ENCODE measurements at regions not wholly inside any gene's neighbourhood (a gene's known extent, or its start where the extent isn't known, plus 50 kb on each side); places are given as distances from the start of the nearest gene placed in this dataset.

DNA sequence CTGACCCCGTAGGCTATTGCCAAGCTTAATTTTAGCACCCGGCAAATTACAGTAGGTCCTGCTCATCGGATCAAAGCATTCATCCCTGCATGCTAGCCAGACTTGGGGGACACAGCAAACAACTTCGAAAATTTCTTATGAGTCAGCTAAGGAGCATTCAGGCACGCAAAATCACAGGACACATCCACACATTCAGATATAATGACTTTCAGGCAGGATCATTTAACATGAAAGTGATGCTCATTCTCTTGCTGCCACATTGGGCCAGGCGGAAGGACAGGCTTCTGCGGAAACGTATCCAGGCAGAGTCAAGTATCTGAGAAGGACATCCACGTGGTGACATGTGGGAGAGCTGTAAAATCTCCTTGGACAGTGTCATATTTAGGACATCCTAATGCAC lies 474.0 kb upstream of the NRP1 start:
- no peak overlapping the region for H2BK120ac ChIP-seq (replicated peaks; ENCODE audit: low read depth, low read length)
- H4K20me1 ChIP-seq (replicated peaks in 1 of 2; ENCODE audit: control insufficient read depth in 1 of 2, insufficient read depth in 2 of 2, low read length in 2 of 2) = no peaks in the 10 kb centered on the region
- H2AK5ac ChIP-seq (ENCODE audit: low read depth, low read length) = no peak overlapping the region
- H2BK15ac ChIP-seq (ENCODE audit: low read length) = no peak overlapping the region
- H3K4ac ChIP-seq (replicated peaks; ENCODE audit: insufficient read length, low read depth, low read length) = no peak overlapping the region
- no peaks in the 10 kb centered on the region for H3K79me1 ChIP-seq (ENCODE audit: low read depth, low read length)
- no peaks in the 10 kb centered on the region for H3K27me3 ChIP-seq (replicated peaks in 1 of 4; ENCODE audit: control insufficient read depth in 3 of 4, extremely low read depth in 1 of 4, insufficient read depth in 3 of 4, low read length in 3 of 4)
- WGBS, 2 experiments (ENCODE audit: extremely low coverage in 1 of 2, insufficient coverage in 1 of 2, insufficient read length in 1 of 2, insufficient replicate concordance in 2 of 2, low coverage in 1 of 2, low lambda C conversion rate in 2 of 2, missing lambda C conversion rate in 1 of 2) = 90% methylated on average over 9 of the region's 9 CpGs; no CpG with 5 or more reads in 1 of the 2 experiments
- no peak overlapping the region for H4K91ac ChIP-seq (replicated peaks; ENCODE audit: insufficient read length, low read length)
- H3K27ac ChIP-seq (ENCODE audit: low read depth, low read length) = no peak overlapping the region
- H2BK5ac ChIP-seq (ENCODE audit: low read depth, low read length) = no peak overlapping the region
- no peak overlapping the region for H4K8ac ChIP-seq (ENCODE audit: extremely low read depth, insufficient read depth, low read length)
- H3K9ac ChIP-seq (replicated peaks in 1 of 4; ENCODE audit: extremely low read depth in 1 of 4, low read depth in 3 of 4, low read length in 3 of 4) = no peak overlapping the region
- peaks cover 0 to 2% of the 10 kb centered on the region in 2 experiments; a peak in 2 of 4 replicates for H3K9me3 ChIP-seq (ENCODE audit: insufficient read depth in 2 of 2, low read depth in 1 of 2, low read length in 1 of 2)
- H3K23me2 ChIP-seq (ENCODE audit: low read depth, low read length) = no peaks in the 10 kb centered on the region
- H3K18ac ChIP-seq (ENCODE audit: extremely low read depth, low read length) = no peak overlapping the region
- H3K4me1 ChIP-seq (replicated peaks in 1 of 4; ENCODE audit: control insufficient read depth in 3 of 4, insufficient read depth in 4 of 4, low read length in 3 of 4) = peaks cover 0 to 11% (median 4%) of the 10 kb centered on the region in 4 experiments; a peak in 2 of 7 replicates
- no peak overlapping the region for H2BK12ac ChIP-seq (ENCODE audit: low read depth, low read length)
- H2BK20ac ChIP-seq (ENCODE audit: low read length) = peak overlapping the region; percentile 68; the same call in 1 of the 2 replicates
- no peak overlapping the region for H3K14ac ChIP-seq (ENCODE audit: insufficient read length)
- peaks cover 0 to 3% (median 0%) of the 10 kb centered on the region in 4 experiments; a peak in 1 of 8 replicates for H3K36me3 ChIP-seq (ENCODE audit: control insufficient read depth in 2 of 4, insufficient read depth in 4 of 4, low read length in 3 of 4)
- FAIRE-seq = no peak
- H3K79me2 ChIP-seq (ENCODE audit: control insufficient read depth in 1 of 2, insufficient read depth in 2 of 2, low read length in 2 of 2) = no peaks in the 10 kb centered on the region
- H3K23ac ChIP-seq (ENCODE audit: insufficient read length) = no peak overlapping the region
- ChIA-PET CTCF (ENCODE audit: partially characterized antibody) (interaction anchor here (0.6 to 0.8 kb wide), 2 partner anchors 121 to 831 kb away, joined by 3 read pairs; no protein-coding TSS in a partner anchor), POLR2A (ENCODE audit: partially characterized antibody) (no interaction called here)
- H2AFZ ChIP-seq (ENCODE audit: low read length) = no peak overlapping the region
- H3K4me3 ChIP-seq (ENCODE audit: extremely low read depth in 1 of 4, insufficient read depth in 2 of 4, low read depth in 3 of 4, low read length in 4 of 4) = no peak overlapping the region
- no peak overlapping the region for H3K56ac ChIP-seq (replicated peaks; ENCODE audit: insufficient read length, low read depth, low read length)
- H4K5ac ChIP-seq (ENCODE audit: insufficient read length, low read depth, low read length) = no peak overlapping the region
- H3K4me2 ChIP-seq (ENCODE audit: insufficient read depth in 1 of 2, low read depth in 2 of 2, low read length in 2 of 2) = no peak overlapping the region
- no peak for DNase-seq (ENCODE audit: low read depth in 1 of 2, low spot score in 2 of 2)
- no peak for TF ChIP-seq POU5F1 (IDR thresholded peaks at IDR 0.05; ENCODE audit: low read depth, low read length)
- TF ChIP-seq CTBP2 (IDR thresholded peaks at IDR 0.05; ENCODE audit: borderline replicate concordance, insufficient read depth, insufficient read length, low read length) = no peak
- TF ChIP-seq HDAC2 (IDR thresholded peaks at IDR 0.05; ENCODE audit: borderline replicate concordance in 1 of 2, low read depth in 2 of 2, low read length in 2 of 2) = no peak
- no peak for TF ChIP-seq BRCA1 (IDR thresholded peaks at IDR 0.05; ENCODE audit: low read depth, low read length)
- no peak for TF ChIP-seq BACH1 (IDR thresholded peaks at IDR 0.05; ENCODE audit: low read length)
- TF ChIP-seq YY1 (IDR thresholded peaks at IDR 0.05; ENCODE audit: low read depth, low read length) = no peak
- TF ChIP-seq ZNF274 (IDR thresholded peaks at IDR 0.05; ENCODE audit: borderline replicate concordance, extremely low read depth, low read length) = no peak
- TF ChIP-seq SIX5 (IDR thresholded peaks at IDR 0.05; ENCODE audit: low read depth, low read length) = no peak
- TF ChIP-seq KDM4A (IDR thresholded peaks at IDR 0.05; ENCODE audit: low read depth, low read length, severe bottlenecking) = no peak
- no peak for TF ChIP-seq RAD21 (IDR thresholded peaks at IDR 0.05 in 1 of 2, conservative IDR thresholded peaks at IDR 0.05 in 1 of 2; ENCODE audit: low read depth in 2 of 2, low read length in 2 of 2)
- TF ChIP-seq JUND (IDR thresholded peaks at IDR 0.05; ENCODE audit: low read length) = no peak

Measured in H1 (cell line).